ENCODE measurements at regions not wholly inside any gene's neighbourhood (a gene's known extent, or its start where the extent isn't known, plus 50 kb on each side); places are given as distances from the start of the nearest gene placed in this dataset.

- DNase-seq, result peak in 1 of 2 donors; percentile 23
Measured at GRCh38 chr14:22448905-22449599, 140.0 kb downstream of the DAD1 start.

- no peak for DNase-seq
Measured at GRCh38 chr14:22448035-22448904, 140.8 kb downstream of the DAD1 start.

GRCh38 chr14:22438742-22439141 lies 150.3 kb downstream of the DAD1 start:
- no peak for DNase-seq

GRCh38 chr14:22434901-22435550 lies 154.0 kb downstream of the DAD1 start:
- no peak for DNase-seq

- DNase-seq, result no peak
Measured at GRCh38 chr14:22434030-22434429, 155.0 kb downstream of the DAD1 start.

GRCh38 chr14:22433069-22433468 lies 156.0 kb downstream of the DAD1 start:
- no peak for DNase-seq

- DNase-seq, result no peak
Measured at GRCh38 chr14:22432348-22432976, 156.6 kb downstream of the DAD1 start.

- DNase-seq, result no peak
Measured at GRCh38 chr14:22429546-22430294, 159.3 kb downstream of the DAD1 start.

GRCh38 chr14:22428700-22429291 lies 160.2 kb downstream of the DAD1 start:
- DNase-seq, result peak; percentile 46 to 49

- peak; percentile 87 to 95 for DNase-seq
Measured at GRCh38 chr14:22427771-22428231, 161.2 kb downstream of the DAD1 start.

GRCh38 chr14:22426711-22427110 lies 162.3 kb downstream of the DAD1 start:
- no peak for DNase-seq

- no peak for DNase-seq
Measured at GRCh38 chr14:22423958-22424357, 165.1 kb downstream of the DAD1 start.

- no peak for DNase-seq
Measured at GRCh38 chr14:22422238-22422637, 166.8 kb downstream of the DAD1 start.

- peak in 1 of 2 donors; percentile 11 for DNase-seq
Measured at GRCh38 chr14:22420598-22421186, 168.3 kb downstream of the DAD1 start.

- DNase-seq, result no peak
Measured at GRCh38 chr14:22419620-22420019, 169.4 kb downstream of the DAD1 start.

GRCh38 chr14:22418631-22419030 lies 170.4 kb downstream of the DAD1 start:
- DNase-seq, result no peak

- no peak for DNase-seq
Measured at GRCh38 chr14:22417914-22418313, 171.1 kb downstream of the DAD1 start.

- no peak for DNase-seq
Measured at GRCh38 chr14:22416193-22416592, 172.8 kb downstream of the DAD1 start.

GRCh38 chr14:22415605-22415959 lies 173.4 kb downstream of the DAD1 start:
- DNase-seq, result no peak

GRCh38 chr14:22414876-22415604 lies 174.0 kb downstream of the DAD1 start:
- no peak for DNase-seq

- no peak for DNase-seq
Measured at GRCh38 chr14:22412926-22413411, 176.1 kb downstream of the DAD1 start.

All from inflammatory macrophage treated with lipopolysaccharide for 1 hour (primary cell).